Body of pancreas (tissue), 4 donors: ENCODE measurements at regions not wholly inside any gene's neighbourhood (a gene's known extent, or its start where the extent isn't known, plus 50 kb on each side); places are given as distances from the start of the nearest gene placed in this dataset.

Experiments
- ATAC-seq: fragments of 150-250 bp; one replicate; pipeline ENCODE4 v1.9.1; 2016
- DNase-seq, 4 donors: peaks; one replicate each; pipeline ENCODE4 v3.0.0-alpha.2; 2019
- H3K27ac ChIP-seq, 4 donors: fragments of 200-600 bp; sonication (generic); 1 replicate in 3 of 4; 2 replicates in 1 of 4; pipeline versions ENCODE4 v1.5.1 to v1.6.1; 2016 to 2019; ENCODE audit warnings: mild to moderate bottlenecking in 1 of 4, mixed read lengths in 1 of 4, moderate library complexity in 1 of 4
- H3K27me3 ChIP-seq, 2 donors: fragments of 200-600 bp; sonication (generic); one replicate each; pipeline ENCODE4 v1.6.0; 2016; ENCODE audit warnings: mild to moderate bottlenecking in 1 of 2
- H3K36me3 ChIP-seq, 2 donors: fragments of 200-600 bp; sonication (generic); replicated peaks in 1 of 2; 2 replicates each; pipeline ENCODE4 v1.5.1; 2016; ENCODE audit warnings: low read depth in 2 of 2; ENCODE audit not compliant: insufficient read depth in 1 of 2
- H3K4me1 ChIP-seq: fragments of 200-600 bp; sonication (generic); one replicate; pipeline ENCODE4 v1.6.0; 2016
- H3K4me3 ChIP-seq, 2 donors: fragments of 200-600 bp; sonication (generic); 1 replicate in 1 of 2; 2 replicates in 1 of 2; pipeline ENCODE4 v1.5.1; 2016 to 2019
- H3K9me3 ChIP-seq, 3 donors: fragments of 200-600 bp; sonication (generic); 1 replicate in 2 of 3; 2 replicates in 1 of 3; pipeline ENCODE4 v1.5.1; 2016
- POLR2A ChIP-seq, 3 donors: fragments of 450-650 bp; IDR thresholded peaks; one replicate each; pipeline ENCODE4 v1.6.1; 2016; ENCODE audit warnings: antibody characterized with exemption in 3 of 3, mild to moderate bottlenecking in 2 of 3
- WGBS, 2 donors: methylation state at CpG; one replicate each; pipeline ENCODE4 v1.1.5; 2017; 5-methylcytosine and 5-hydroxymethylcytosine counted together
- intact Hi-C: fragments of 100-400 bp; cut with DNase I; formaldehyde crosslinking; loops from one replicate; pipeline ENCODE4 v1.15.1; 2023
- TF ChIP-seq, protein P1 (sequence below), 7 experiments: fragments of 450-650 bp in 4 of 7; fragments of 200-600 bp in 3 of 7; sonication (generic) in 3 of 7; IDR thresholded peaks; one replicate each; pipeline ENCODE4 v1.5.1; 2016 to 2019; ENCODE audit warnings: antibody characterized with exemption in 7 of 7

GRCh38 chr2:147297820-147298219 lies 547.0 kb upstream of the ACVR2A start:
- 89 to 90% methylated on average over 3 of the region's 3 CpGs for WGBS, 2 donors
- intact Hi-C loops, result no loop called here
- TF ChIP-seq POLR2A (IDR thresholded peaks at IDR 0.05), result no peak
- TF ChIP-seq, protein P1, sequence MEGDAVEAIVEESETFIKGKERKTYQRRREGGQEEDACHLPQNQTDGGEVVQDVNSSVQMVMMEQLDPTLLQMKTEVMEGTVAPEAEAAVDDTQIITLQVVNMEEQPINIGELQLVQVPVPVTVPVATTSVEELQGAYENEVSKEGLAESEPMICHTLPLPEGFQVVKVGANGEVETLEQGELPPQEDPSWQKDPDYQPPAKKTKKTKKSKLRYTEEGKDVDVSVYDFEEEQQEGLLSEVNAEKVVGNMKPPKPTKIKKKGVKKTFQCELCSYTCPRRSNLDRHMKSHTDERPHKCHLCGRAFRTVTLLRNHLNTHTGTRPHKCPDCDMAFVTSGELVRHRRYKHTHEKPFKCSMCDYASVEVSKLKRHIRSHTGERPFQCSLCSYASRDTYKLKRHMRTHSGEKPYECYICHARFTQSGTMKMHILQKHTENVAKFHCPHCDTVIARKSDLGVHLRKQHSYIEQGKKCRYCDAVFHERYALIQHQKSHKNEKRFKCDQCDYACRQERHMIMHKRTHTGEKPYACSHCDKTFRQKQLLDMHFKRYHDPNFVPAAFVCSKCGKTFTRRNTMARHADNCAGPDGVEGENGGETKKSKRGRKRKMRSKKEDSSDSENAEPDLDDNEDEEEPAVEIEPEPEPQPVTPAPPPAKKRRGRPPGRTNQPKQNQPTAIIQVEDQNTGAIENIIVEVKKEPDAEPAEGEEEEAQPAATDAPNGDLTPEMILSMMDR (IDR thresholded peaks at IDR 0.05), result no peak
- no peaks in the 10 kb centered on the region for H3K9me3 ChIP-seq
- DNase-seq (no peak), ATAC-seq (no peak)
- H3K4me3 ChIP-seq, result no peak overlapping the region
- H3K27ac ChIP-seq, result no peak overlapping the region
- peaks cover 12% of the 10 kb centered on the region for H3K4me1 ChIP-seq
- no peaks in the 10 kb centered on the region for H3K27me3 ChIP-seq
- H3K36me3 ChIP-seq, result no peaks in the 10 kb centered on the region

DNA sequence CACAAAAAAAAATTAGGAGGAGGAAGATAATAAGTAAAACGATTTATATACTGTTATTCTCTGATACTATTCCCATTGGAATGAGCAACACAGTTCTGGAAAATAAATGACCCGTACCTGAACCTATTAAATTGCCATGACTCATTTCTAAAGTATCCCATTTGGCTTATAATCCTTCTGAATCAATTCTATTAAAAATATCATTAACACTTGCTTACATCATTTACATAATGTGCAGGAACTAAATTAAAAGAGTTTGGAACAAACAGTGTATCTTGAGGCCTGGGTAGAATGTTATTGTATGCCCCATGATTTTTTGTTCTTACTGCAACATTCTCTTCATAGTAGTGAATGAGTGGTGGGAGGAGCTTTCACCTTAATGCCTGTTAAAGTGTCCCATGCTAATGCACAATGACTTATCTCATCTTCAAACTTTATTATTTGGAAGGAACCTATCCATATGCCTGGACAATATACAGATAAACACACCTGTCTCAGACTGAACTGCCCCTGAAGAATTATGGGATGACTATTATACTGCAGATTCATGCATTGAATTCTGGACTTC lies 549.9 kb upstream of the ACVR2A start:
- Histone ChIP-seq H3K9me3 (no peaks in the 10 kb centered on the region), H3K27ac (no peak overlapping the region), H3K4me1 (peaks cover 12% of the 10 kb centered on the region), H3K4me3 (no peak overlapping the region), H3K36me3 (no peaks in the 10 kb centered on the region), H3K27me3 (no peaks in the 10 kb centered on the region)
- 10 to 19% methylated on average over 2 of the region's 2 CpGs for WGBS, 2 donors
- intact Hi-C loops, result no loop called here
- TF ChIP-seq POLR2A (IDR thresholded peaks at IDR 0.05), result no peak
- TF ChIP-seq, protein P1 (IDR thresholded peaks at IDR 0.05), result no peak
- ATAC-seq, result no peak
- no peak for DNase-seq

DNA sequence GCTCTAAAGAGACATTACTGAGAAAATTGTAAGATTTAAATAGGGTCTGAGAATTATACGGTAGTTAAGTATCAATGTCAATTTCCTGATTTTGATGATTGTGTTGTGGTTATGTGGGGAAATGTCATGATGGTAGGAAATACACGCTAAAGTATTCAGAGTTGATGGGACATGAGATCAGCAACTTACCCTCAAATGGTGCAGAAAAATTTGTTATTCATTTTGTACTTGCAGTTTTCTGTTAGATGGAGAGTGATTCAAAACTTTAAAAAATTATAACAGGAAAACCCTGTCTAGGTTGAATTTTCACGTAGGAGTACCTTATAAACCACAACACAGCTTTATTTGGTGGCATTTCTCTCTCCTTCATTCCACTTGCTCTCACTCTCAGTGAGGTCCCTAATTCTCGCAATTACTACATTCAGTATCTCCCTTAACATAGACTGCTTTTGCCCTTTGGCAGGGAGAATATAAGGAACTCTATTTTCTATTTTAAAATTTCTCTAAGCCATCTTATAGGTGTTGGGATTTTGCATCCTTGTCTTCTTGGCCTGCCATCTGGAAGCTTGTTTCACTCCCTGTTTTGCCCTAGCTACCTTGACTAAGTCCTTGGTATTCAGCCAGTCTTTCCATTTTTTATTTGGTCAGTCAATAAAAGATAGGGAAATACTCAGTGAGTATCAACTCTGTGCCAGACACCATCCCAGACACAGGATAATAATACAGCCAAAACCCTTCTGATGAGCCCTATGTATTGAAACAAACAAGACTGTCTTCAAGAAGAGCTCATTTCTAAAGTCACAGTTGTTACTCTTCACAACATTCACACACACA lies 550.6 kb upstream of the ACVR2A start:
- DNase-seq, result peak in 1 of 4 donors; percentile 5
- intact Hi-C loops, result no loop called here
- H3K4me1 ChIP-seq, result peaks cover 12% of the 10 kb centered on the region
- H3K27ac ChIP-seq, result no peak overlapping the region
- H3K36me3 ChIP-seq, result no peaks in the 10 kb centered on the region
- H3K27me3 ChIP-seq, result no peaks in the 10 kb centered on the region
- 77 to 78% methylated on average over 4 of the region's 4 CpGs for WGBS, 2 donors
- peak; percentile 67 for ATAC-seq
- TF ChIP-seq, protein P1 (IDR thresholded peaks at IDR 0.05), result no peak
- no peak for TF ChIP-seq POLR2A (IDR thresholded peaks at IDR 0.05)
- H3K9me3 ChIP-seq, result no peaks in the 10 kb centered on the region
- H3K4me3 ChIP-seq, result no peak overlapping the region

DNA sequence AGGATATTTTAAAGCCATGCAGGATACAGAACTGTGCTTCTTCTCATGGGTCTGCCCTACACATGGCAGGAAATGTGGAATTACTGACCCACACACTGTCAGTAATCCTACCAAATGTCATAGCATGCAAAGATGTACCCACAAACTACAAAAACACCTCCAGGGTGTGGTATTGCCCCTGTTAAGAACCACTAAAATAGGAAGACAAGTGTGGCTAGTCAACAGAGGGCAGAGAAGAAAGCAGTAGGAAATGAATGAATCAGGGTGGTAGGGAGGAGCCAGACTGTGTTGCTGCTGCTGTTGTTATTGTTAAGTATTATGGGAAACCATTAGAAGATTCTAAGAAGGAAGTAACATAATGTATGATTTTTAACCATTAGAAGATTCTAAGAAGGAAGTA lies 556.7 kb upstream of the ACVR2A start:
- no peaks in the 10 kb centered on the region for H3K27me3 ChIP-seq
- intact Hi-C loops, result no loop called here

More for the DNA sequence above, 556.7 kb upstream of the ACVR2A start:
- no peak overlapping the region for H3K4me3 ChIP-seq
- H3K36me3 ChIP-seq, result no peaks in the 10 kb centered on the region
- DNase-seq (no peak), ATAC-seq (no peak)
- H3K27ac ChIP-seq, result no peak overlapping the region
- H3K4me1 ChIP-seq, result no peaks in the 10 kb centered on the region
- H3K9me3 ChIP-seq, result no peaks in the 10 kb centered on the region
- TF ChIP-seq POLR2A (IDR thresholded peaks at IDR 0.05), result no peak
- TF ChIP-seq, protein P1 (IDR thresholded peaks at IDR 0.05), result no peak
